Neural cell (in vitro differentiated cells): ENCODE measurements at regions not wholly inside any gene's neighbourhood (a gene's known extent, or its start where the extent isn't known, plus 50 kb on each side); places are given as distances from the start of the nearest gene placed in this dataset.

Source experiments
- H2AFZ ChIP-seq: fragments of 200-600, 300-800 bp; sonication (generic), shearing (Covaris generic); 2 replicates; pipeline ENCODE4 v1.6.0; 2014; ENCODE audit warnings: low read depth, mild to moderate bottlenecking, antibody characterized with exemption, low read length, moderate library complexity
- H3F3A ChIP-seq: fragments of 200-600 bp; shearing (Covaris generic); 2 replicates; pipeline ENCODE4 v1.6.1; 2016; ENCODE audit warnings: mild to moderate bottlenecking, moderate library complexity, mixed read lengths, antibody characterized with exemption, low read length; ENCODE audit not compliant: insufficient read depth, poor library complexity, severe bottlenecking
- H3K27ac ChIP-seq: fragments of 200-600, 300-800 bp; sonication (generic), shearing (Covaris generic); 2 replicates; pipeline ENCODE4 v1.5.1; 2014; ENCODE audit warnings: mild to moderate bottlenecking, low read length, moderate library complexity
- H3K27me3 ChIP-seq: fragments of 300-800, 200-600 bp; sonication (generic), shearing (Covaris generic); 2 replicates; pipeline ENCODE4 v1.6.0; 2014; ENCODE audit warnings: mild to moderate bottlenecking, low read depth, low read length, moderate library complexity; ENCODE audit not compliant: insufficient read depth
- H3K36me3 ChIP-seq: fragments of 300-800, 200-600 bp; sonication (generic), shearing (Covaris generic); 2 replicates; pipeline ENCODE4 v1.5.1; 2014; ENCODE audit warnings: mild to moderate bottlenecking, antibody characterized with exemption, low read length, moderate library complexity; ENCODE audit not compliant: insufficient read depth
- H3K4me2 ChIP-seq: fragments of 300-800, 200-600 bp; sonication (generic), shearing (Covaris generic); 2 replicates; pipeline ENCODE4 v1.6.0; 2014; ENCODE audit warnings: mild to moderate bottlenecking, low read length
- H3K4me3 ChIP-seq: fragments of 300-800, 200-600 bp; sonication (generic), shearing (Covaris generic); 2 replicates; pipeline ENCODE4 v1.5.1; 2014; ENCODE audit warnings: mild to moderate bottlenecking, low read length, moderate library complexity
- H3K79me2 ChIP-seq: fragments of 200-600 bp; shearing (Covaris generic); replicated peaks from 2 replicates; pipeline ENCODE4 v1.6.0; 2014; ENCODE audit warnings: mild to moderate bottlenecking, low read length, moderate library complexity; ENCODE audit not compliant: insufficient read depth
- H3K9ac ChIP-seq: fragments of 300-800, 200-600 bp; sonication (generic), shearing (Covaris generic); 2 replicates; pipeline ENCODE4 v1.6.1; 2016; ENCODE audit warnings: mild to moderate bottlenecking, low read length, mixed read lengths
- H3K9me2 ChIP-seq: fragments of 200-600 bp; shearing (Covaris generic); 2 replicates; pipeline ENCODE4 v1.6.1; 2016; ENCODE audit warnings: mild to moderate bottlenecking, low read length, mixed read lengths; ENCODE audit not compliant: insufficient read depth
- H3K9me3 ChIP-seq: fragments of 200-600, 300-800 bp; sonication (generic), shearing (Covaris generic); 2 replicates; pipeline ENCODE4 v1.6.1; 2016; ENCODE audit warnings: mild to moderate bottlenecking, mixed run types, low read length, moderate library complexity, mixed read lengths
- H4K20me1 ChIP-seq: fragments of 200-600 bp; shearing (Covaris generic); 2 replicates; pipeline ENCODE4 v1.6.1; 2016; ENCODE audit warnings: mild to moderate bottlenecking, mixed run types; ENCODE audit not compliant: insufficient read depth
- CTCF ChIP-seq: fragments of 450-650 bp; IDR thresholded peaks from 2 replicates; pipeline ENCODE4 v1.5.1; 2014; ENCODE audit warnings: antibody characterized with exemption, mild to moderate bottlenecking, moderate library complexity; ENCODE audit not compliant: poor library complexity, severe bottlenecking
- EP300 ChIP-seq: fragments of 450-650 bp; conservative IDR thresholded peaks from 2 replicates; pipeline ENCODE4 v1.6.1; 2014; ENCODE audit warnings: antibody characterized with exemption, mild to moderate bottlenecking, moderate library complexity; ENCODE audit not compliant: poor library complexity, severe bottlenecking
- EZH2 ChIP-seq: fragments of 200-600, 300-800 bp; shearing (Covaris generic), sonication (generic); IDR thresholded peaks from 2 replicates; pipeline ENCODE4 v1.6.1; 2014; ENCODE audit warnings: antibody characterized with exemption, low read length, borderline replicate concordance, mild to moderate bottlenecking; ENCODE audit not compliant: insufficient read depth, poor library complexity, severe bottlenecking
- MXI1 ChIP-seq: fragments of 450-650 bp; conservative IDR thresholded peaks from 2 replicates; pipeline ENCODE4 v1.6.1; 2014; ENCODE audit warnings: antibody characterized with exemption, mild to moderate bottlenecking; ENCODE audit not compliant: poor library complexity, severe bottlenecking
- POLR2AphosphoS5 ChIP-seq: IDR thresholded peaks from 2 replicates; pipeline ENCODE4 v1.6.1; 2012
- RAD21 ChIP-seq: fragments of 450-650 bp; conservative IDR thresholded peaks from 2 replicates; pipeline ENCODE4 v1.6.1; 2014; ENCODE audit warnings: antibody characterized with exemption, mild to moderate bottlenecking, moderate library complexity
- REST ChIP-seq: IDR thresholded peaks from 2 replicates; pipeline ENCODE4 v1.6.1; 2012; ENCODE audit warnings: borderline replicate concordance
- SMC3 ChIP-seq: fragments of 450-650 bp; conservative IDR thresholded peaks from 2 replicates; pipeline ENCODE4 v1.6.1; 2014; ENCODE audit warnings: antibody characterized with exemption, mild to moderate bottlenecking, moderate library complexity; ENCODE audit not compliant: poor library complexity
- TAF1 ChIP-seq: IDR thresholded peaks from 2 replicates; pipeline ENCODE4 v1.6.1; 2012; ENCODE audit warnings: low read depth

GRCh38 chr2:146173934-146174333 is 1654.0 kb upstream of the ZEB2 start:
- Histone ChIP-seq H3K27ac (no peak overlapping the region), H2AFZ (no peak overlapping the region), H3K9ac (no peak overlapping the region), H3K4me2 (no peak overlapping the region), H3K27me3 (no peaks in the 10 kb centered on the region), H3K4me3 (no peak overlapping the region), H3K79me2 (no peaks in the 10 kb centered on the region), H3K9me2 (no peaks in the 10 kb centered on the region), H3K36me3 (no peaks in the 10 kb centered on the region), H3F3A (no peaks in the 10 kb centered on the region), H3K9me3 (peaks cover 5% of the 10 kb centered on the region), H4K20me1 (no peaks in the 10 kb centered on the region)
- TF ChIP-seq RAD21 (no peak), SMC3 (no peak)

- Histone ChIP-seq H3K4me2 (no peak overlapping the region), H3K9ac (no peak overlapping the region), H3K27me3 (no peaks in the 10 kb centered on the region), H3K4me3 (no peak overlapping the region), H3K9me3 (no peaks in the 10 kb centered on the region), H3F3A (no peaks in the 10 kb centered on the region), H4K20me1 (no peaks in the 10 kb centered on the region), H3K9me2 (no peaks in the 10 kb centered on the region), H3K36me3 (no peaks in the 10 kb centered on the region), H3K79me2 (no peaks in the 10 kb centered on the region), H3K27ac (no peak overlapping the region), H2AFZ (no peak overlapping the region)
- TF ChIP-seq EZH2 (no peak), CTCF (no peak), REST (no peak), POLR2AphosphoS5 (no peak), TAF1 (no peak), RAD21 (no peak), EP300 (no peak), MXI1 (no peak), SMC3 (no peak)
These were observed 1641.5 kb upstream of the ZEB2 start for GRCh38 chr2:146161256-146161882.
